ENCODE measurements at regions not wholly inside any gene's neighbourhood (a gene's known extent, or its start where the extent isn't known, plus 50 kb on each side); places are given as distances from the start of the nearest gene placed in this dataset.

DNA sequence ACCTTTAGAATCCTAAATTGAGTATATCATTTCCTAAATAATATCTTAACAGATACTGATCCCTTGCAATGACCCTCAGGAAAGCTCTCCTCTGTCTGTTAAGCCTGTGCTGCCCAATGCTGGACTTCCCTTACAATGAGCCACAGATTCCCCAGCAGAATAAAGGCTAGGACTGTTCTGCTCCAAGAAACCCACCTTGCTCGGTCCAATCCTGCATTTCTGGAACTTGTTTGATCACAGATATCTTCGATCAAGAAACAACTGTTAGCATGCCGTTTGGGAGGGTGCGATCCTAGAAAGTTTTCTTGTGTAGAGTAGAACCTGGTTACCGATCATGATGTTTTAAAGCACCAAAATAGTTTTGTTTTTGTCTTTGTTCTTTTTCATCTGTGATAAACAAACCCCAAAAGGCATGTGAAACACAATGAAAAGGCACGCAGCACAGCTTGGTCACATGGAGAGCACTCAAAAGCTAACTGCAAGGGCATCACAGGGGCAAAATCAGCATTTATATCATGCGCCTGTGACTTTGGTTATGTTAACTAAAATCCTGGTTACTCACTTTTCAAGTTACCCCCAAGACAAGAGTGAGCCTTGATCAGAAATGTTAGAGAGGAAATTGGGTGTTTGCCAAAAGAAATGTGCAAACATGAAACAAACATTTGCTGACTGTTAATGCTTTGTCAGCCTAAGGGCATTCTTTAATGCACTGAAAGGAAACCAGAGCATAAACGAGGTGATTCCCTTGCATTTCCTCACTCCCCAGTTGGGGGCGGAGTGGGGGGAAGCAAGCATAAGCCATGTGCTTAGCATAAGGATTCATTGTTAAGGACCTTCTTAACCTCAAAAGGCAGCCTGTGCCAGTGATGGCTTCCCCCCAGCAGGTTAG is 61.9 kb upstream of the ADAMTS16 start:
- FAIRE-seq: no peak
- ATAC-seq: no peak
- TF ChIP-seq, protein P1, sequence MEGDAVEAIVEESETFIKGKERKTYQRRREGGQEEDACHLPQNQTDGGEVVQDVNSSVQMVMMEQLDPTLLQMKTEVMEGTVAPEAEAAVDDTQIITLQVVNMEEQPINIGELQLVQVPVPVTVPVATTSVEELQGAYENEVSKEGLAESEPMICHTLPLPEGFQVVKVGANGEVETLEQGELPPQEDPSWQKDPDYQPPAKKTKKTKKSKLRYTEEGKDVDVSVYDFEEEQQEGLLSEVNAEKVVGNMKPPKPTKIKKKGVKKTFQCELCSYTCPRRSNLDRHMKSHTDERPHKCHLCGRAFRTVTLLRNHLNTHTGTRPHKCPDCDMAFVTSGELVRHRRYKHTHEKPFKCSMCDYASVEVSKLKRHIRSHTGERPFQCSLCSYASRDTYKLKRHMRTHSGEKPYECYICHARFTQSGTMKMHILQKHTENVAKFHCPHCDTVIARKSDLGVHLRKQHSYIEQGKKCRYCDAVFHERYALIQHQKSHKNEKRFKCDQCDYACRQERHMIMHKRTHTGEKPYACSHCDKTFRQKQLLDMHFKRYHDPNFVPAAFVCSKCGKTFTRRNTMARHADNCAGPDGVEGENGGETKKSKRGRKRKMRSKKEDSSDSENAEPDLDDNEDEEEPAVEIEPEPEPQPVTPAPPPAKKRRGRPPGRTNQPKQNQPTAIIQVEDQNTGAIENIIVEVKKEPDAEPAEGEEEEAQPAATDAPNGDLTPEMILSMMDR (IDR thresholded peaks at IDR 0.05): no peak
- WGBS, 2 donors: 36 to 48% methylated on average over 9 of the region's 9 CpGs
- H3K36me3 ChIP-seq: no peaks in the 10 kb centered on the region
- H3K4me1 ChIP-seq: no peaks in the 10 kb centered on the region
- no peak overlapping the region for H3K27ac ChIP-seq
- H3K27me3 ChIP-seq: no peaks in the 10 kb centered on the region
- no peaks in the 10 kb centered on the region for H3K9me3 ChIP-seq
- H3K4me3 ChIP-seq: no peak overlapping the region
- no peak for DNase-seq
- intact Hi-C loops (cut with DNase I): no loop called here

DNA sequence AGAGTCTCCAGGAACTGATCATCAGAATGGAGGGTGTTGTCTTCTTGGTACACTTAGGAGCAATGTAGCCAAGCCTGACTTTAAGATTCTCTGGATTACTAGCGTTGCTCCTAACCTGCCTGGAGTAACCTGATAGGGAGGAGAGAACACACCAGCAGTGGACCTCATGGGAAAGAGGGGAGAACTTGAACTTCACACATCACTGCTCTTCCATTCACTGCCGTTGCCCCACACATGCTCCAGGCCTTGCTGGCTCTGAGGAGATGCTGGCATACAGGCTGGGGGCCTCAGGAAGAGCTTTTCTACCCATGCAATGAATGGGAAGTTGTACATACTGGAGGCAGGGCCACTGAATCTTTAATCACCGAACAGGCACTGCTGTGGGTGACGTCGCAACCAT is 60.3 kb upstream of the ADAMTS16 start:
- Histone ChIP-seq H3K9me3 (no peaks in the 10 kb centered on the region), H3K4me3 (no peak overlapping the region), H3K36me3 (no peaks in the 10 kb centered on the region), H3K27ac (no peak overlapping the region), H3K4me1 (no peaks in the 10 kb centered on the region), H3K27me3 (no peaks in the 10 kb centered on the region)
- 65 to 68% methylated on average over 5 of the region's 5 CpGs for WGBS, 2 donors
- ATAC-seq (no peak), FAIRE-seq (no peak), DNase-seq (no peak)
- TF ChIP-seq, protein P1 (IDR thresholded peaks at IDR 0.05): no peak
- intact Hi-C loops (cut with DNase I): no loop called here

DNA sequence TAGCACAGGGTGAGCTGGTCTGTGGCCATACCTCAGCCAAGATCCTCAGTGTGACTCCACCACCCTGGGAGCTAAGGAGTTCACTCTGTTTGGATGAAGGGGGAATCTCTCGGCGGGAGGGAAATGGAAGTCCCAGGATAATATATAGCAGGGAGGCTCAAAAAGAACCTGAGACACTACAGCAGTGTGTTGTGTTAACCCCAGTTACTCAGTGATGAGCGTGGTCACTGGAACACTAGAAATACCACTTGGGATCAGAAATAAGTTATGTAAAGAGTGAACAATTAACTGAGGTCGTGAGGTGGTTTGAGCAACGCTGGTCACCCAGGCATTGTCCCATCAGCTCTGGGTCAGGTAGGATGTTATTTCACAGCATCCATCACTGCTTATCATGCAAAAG is 59.3 kb upstream of the ADAMTS16 start:
- ATAC-seq: no peak
- no peak for DNase-seq
- Histone ChIP-seq H3K9me3 (no peaks in the 10 kb centered on the region), H3K27me3 (no peaks in the 10 kb centered on the region), H3K27ac (no peak overlapping the region), H3K4me1 (no peaks in the 10 kb centered on the region), H3K4me3 (no peak overlapping the region), H3K36me3 (no peaks in the 10 kb centered on the region)
- no peak for FAIRE-seq
- WGBS, 2 donors: 47 to 67% methylated on average over 5 of the region's 5 CpGs
- intact Hi-C loops (cut with DNase I): no loop called here
- TF ChIP-seq, protein P1 (IDR thresholded peaks at IDR 0.05): no peak

DNA sequence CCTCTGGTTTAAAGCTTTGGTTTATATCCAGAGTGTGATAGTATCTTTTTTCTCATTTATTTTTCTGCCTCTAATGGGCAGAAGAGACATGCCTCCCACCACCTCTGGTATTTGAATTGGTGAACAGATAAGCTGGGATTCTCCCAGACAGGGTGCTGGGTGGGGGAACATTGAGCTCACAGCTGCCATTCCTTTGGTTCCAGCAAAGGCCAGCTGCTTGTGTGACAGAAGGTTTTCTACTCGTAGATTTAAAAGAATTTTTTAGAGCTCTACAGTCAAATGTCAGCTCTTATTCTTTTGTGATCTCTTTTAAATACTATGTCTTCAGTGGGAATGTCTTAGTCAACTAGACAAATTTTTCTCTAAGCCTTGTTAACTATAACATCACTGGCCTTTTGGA is 54.7 kb upstream of the ADAMTS16 start:
- Histone ChIP-seq H3K36me3 (no peaks in the 10 kb centered on the region), H3K4me3 (no peak overlapping the region), H3K4me1 (no peaks in the 10 kb centered on the region), H3K9me3 (no peaks in the 10 kb centered on the region), H3K27ac (no peak overlapping the region), H3K27me3 (no peaks in the 10 kb centered on the region)
- WGBS, 2 donors: 37 to 42% methylated on average over 1 of the region's 1 CpG
- FAIRE-seq (no peak), DNase-seq (no peak), ATAC-seq (no peak)
- TF ChIP-seq, protein P1 (IDR thresholded peaks at IDR 0.05): no peak
- intact Hi-C loops (cut with DNase I): no loop called here

Data from pancreas (tissue), 10 donors.